Transverse colon (tissue), 3 donors: ENCODE measurements at regions not wholly inside any gene's neighbourhood (a gene's known extent, or its start where the extent isn't known, plus 50 kb on each side); places are given as distances from the start of the nearest gene placed in this dataset.

Source experiments
- EP300 ChIP-seq: sonication (generic); formaldehyde crosslinking; IDR thresholded peaks from one replicate; pipeline ENCODE4 v1.6.1; 2017; ENCODE audit warnings: antibody characterized with exemption, low read depth
- TF ChIP-seq, protein P1 (sequence below), 5 experiments: fragments of 200-600 bp in 3 of 5; fragments of 450-650 bp in 2 of 5; sonication (generic) in 3 of 5; IDR thresholded peaks; 1 replicate in 2 of 5; 2 replicates in 3 of 5; pipeline ENCODE4 v1.5.1; 2016 to 2017; ENCODE audit warnings: antibody characterized with exemption in 5 of 5, inconsistent platforms in 3 of 5, mild to moderate bottlenecking in 2 of 5, moderate library complexity in 1 of 5

DNA sequence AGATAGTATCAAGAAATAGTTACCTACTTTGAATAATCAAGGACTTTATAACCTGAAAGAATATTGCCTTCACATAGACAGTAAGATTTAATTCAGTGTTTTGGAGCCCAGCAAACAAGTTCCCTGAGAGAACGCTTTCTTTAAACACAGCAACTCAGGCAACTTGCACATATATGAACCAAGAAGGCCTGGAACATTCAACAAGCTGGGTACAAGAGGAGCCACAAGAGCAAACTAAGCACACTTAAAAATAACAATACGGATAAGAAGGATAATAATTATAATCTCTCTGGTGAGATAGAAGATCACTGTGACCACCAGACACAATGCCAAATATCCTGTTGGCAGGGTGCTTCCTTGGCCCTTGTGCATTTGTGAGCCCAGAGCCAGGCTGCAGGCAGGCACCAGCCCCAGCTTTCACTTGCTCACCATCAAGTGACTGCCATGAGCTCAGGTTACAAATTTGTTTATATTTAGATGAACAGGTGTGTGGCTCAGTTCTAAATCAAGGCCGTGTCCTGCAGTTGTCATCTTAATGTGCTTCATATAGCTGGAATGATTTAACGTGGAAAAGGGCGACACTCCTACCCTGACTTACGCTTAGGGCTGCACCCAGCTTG, 446.6 kb downstream of the IRS1 start:
- TF ChIP-seq, protein P1, sequence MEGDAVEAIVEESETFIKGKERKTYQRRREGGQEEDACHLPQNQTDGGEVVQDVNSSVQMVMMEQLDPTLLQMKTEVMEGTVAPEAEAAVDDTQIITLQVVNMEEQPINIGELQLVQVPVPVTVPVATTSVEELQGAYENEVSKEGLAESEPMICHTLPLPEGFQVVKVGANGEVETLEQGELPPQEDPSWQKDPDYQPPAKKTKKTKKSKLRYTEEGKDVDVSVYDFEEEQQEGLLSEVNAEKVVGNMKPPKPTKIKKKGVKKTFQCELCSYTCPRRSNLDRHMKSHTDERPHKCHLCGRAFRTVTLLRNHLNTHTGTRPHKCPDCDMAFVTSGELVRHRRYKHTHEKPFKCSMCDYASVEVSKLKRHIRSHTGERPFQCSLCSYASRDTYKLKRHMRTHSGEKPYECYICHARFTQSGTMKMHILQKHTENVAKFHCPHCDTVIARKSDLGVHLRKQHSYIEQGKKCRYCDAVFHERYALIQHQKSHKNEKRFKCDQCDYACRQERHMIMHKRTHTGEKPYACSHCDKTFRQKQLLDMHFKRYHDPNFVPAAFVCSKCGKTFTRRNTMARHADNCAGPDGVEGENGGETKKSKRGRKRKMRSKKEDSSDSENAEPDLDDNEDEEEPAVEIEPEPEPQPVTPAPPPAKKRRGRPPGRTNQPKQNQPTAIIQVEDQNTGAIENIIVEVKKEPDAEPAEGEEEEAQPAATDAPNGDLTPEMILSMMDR (IDR thresholded peaks at IDR 0.05) = no peak
- TF ChIP-seq EP300 = no peak
